NCI-H2171 (cell line): ENCODE measurements at regions not wholly inside any gene's neighbourhood (a gene's known extent, or its start where the extent isn't known, plus 50 kb on each side); places are given as distances from the start of the nearest gene placed in this dataset.
A peak's percentile ranks its signal among the peaks of the same experiment; 100 is the strongest.

Experiments
- DNase-seq: peaks from one replicate; lab custom pipeline; 2025; lab: John Stamatoyannopoulos, UW

- DNase-seq: no peak
Observed at GRCh38 chr2:5539282-5540165, 152.7 kb upstream of the SOX11 start.

GRCh38 chr2:5540856-5541255 is 151.3 kb upstream of the SOX11 start:
- DNase-seq: no peak

GRCh38 chr2:5544205-5544786 is 147.9 kb upstream of the SOX11 start:
- DNase-seq: no peak

GRCh38 chr2:5546181-5546580 is 146.0 kb upstream of the SOX11 start:
- no peak for DNase-seq

GRCh38 chr2:5548991-5549715 is 143.0 kb upstream of the SOX11 start:
- peak; percentile 8 for DNase-seq

GRCh38 chr2:5549771-5550170 is 142.4 kb upstream of the SOX11 start:
- DNase-seq: no peak

- no peak for DNase-seq
Observed at GRCh38 chr2:5555636-5556035, 136.5 kb upstream of the SOX11 start.

GRCh38 chr2:5561006-5561405 is 131.2 kb upstream of the SOX11 start:
- DNase-seq: no peak

- no peak for DNase-seq
Observed at GRCh38 chr2:5562426-5562825, 129.8 kb upstream of the SOX11 start.

- no peak for DNase-seq
Observed at GRCh38 chr2:5562865-5563264, 129.3 kb upstream of the SOX11 start.

- no peak for DNase-seq
Observed at GRCh38 chr2:5563411-5563810, 128.8 kb upstream of the SOX11 start.

- no peak for DNase-seq
Observed at GRCh38 chr2:5569256-5569655, 122.9 kb upstream of the SOX11 start.

GRCh38 chr2:5576015-5576414 is 116.2 kb upstream of the SOX11 start:
- no peak for DNase-seq

- DNase-seq: no peak
Observed at GRCh38 chr2:5587766-5588165, 104.4 kb upstream of the SOX11 start.

GRCh38 chr2:5588601-5589000 is 103.6 kb upstream of the SOX11 start:
- DNase-seq: no peak

- no peak for DNase-seq
Observed at GRCh38 chr2:5589183-5589582, 103.0 kb upstream of the SOX11 start.

GRCh38 chr2:5590886-5591285 is 101.3 kb upstream of the SOX11 start:
- DNase-seq: no peak

GRCh38 chr2:5592916-5593315 is 99.3 kb upstream of the SOX11 start:
- no peak for DNase-seq

- no peak for DNase-seq
Observed at GRCh38 chr2:5594249-5594695, 97.9 kb upstream of the SOX11 start.

- no peak for DNase-seq
Observed at GRCh38 chr2:5596868-5597267, 95.3 kb upstream of the SOX11 start.

- DNase-seq: no peak
Observed at GRCh38 chr2:5598156-5598555, 94.0 kb upstream of the SOX11 start.

- DNase-seq: no peak
Observed at GRCh38 chr2:5609201-5609600, 83.0 kb upstream of the SOX11 start.

- DNase-seq: no peak
Observed at GRCh38 chr2:5612666-5613065, 79.5 kb upstream of the SOX11 start.
